Limb (tissue), 2 donors: ENCODE measurements at regions not wholly inside any gene's neighbourhood (a gene's known extent, or its start where the extent isn't known, plus 50 kb on each side); places are given as distances from the start of the nearest gene placed in this dataset.

Experiments used
- DNase-seq, 2 donors: peaks; one replicate each; pipeline ENCODE4 v3.0.0-alpha.2; 2016; ENCODE audit errors: extremely low spot score in 2 of 2

DNA sequence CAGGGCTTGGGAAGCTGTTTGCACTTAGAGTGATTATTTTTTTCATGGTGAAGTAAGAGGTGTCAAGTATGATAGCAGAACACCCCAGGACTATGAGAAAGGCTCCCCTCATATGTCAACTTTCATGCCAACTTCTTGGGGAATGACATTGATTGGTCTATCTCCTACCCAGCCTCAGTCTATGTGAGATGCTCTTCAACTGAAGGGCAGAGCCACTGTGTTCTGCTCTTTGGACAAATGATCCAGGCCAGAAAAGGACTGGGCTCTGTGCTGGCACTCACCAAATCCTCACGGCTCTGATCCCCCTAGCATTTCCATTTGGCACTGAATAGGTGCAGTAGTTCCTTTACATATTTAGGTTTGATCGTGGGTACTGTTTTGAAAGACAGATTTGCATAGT, 151.1 kb downstream of the DMRT2 start:
- DNase-seq = no peak

GRCh38 chr9:1201901-1202300, 151.7 kb downstream of the DMRT2 start:
- no peak for DNase-seq

- no peak for DNase-seq
Measured at GRCh38 chr9:1202512-1203280, 152.5 kb downstream of the DMRT2 start.

DNA sequence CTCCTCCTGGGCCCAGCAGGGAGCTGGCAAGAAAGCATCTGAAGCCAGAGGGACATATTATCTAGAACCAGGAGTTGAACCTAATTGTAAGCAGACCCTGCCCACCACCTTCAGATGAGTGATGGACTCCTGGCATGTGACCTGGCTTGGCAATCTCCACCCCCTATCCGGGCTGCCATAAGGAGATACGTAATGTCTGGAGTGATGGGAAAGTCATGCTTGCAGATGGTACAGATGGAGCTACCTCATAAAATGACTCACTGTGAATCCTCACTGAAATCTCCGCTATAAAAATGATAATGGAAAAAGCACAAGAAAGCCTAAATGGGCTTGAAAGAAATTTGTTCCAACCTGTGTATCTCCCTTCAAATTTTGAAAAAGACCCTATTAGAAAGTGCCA, 157.5 kb downstream of the DMRT2 start:
- no peak for DNase-seq

GRCh38 chr9:1208157-1208556, 158.0 kb downstream of the DMRT2 start:
- no peak for DNase-seq

- DNase-seq = no peak
Measured at GRCh38 chr9:1210954-1211353, 160.8 kb downstream of the DMRT2 start.

GRCh38 chr9:1216532-1216931, 166.4 kb downstream of the DMRT2 start:
- DNase-seq = no peak

- no peak for DNase-seq
Measured at GRCh38 chr9:1217076-1217475, 166.9 kb downstream of the DMRT2 start.

DNA sequence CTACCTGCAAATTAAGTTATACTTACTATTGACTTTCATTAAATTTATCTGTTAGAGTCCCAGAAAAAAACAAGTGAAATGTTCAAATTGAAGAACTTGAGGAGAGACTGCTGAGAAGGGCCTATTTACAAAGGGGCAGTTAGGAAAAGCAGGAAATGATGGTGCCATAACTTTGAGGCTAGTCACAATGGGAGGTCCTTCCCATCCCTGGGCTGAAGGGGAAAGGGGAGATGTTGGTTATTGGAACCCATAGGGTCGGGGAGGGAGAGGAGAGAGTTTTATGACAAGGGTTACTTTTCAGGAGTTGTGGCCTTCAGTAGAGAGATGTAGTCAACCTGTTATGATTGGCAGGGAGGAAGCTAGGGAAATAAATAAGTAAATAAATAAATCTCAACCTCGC, 169.1 kb downstream of the DMRT2 start:
- no peak for DNase-seq

DNA sequence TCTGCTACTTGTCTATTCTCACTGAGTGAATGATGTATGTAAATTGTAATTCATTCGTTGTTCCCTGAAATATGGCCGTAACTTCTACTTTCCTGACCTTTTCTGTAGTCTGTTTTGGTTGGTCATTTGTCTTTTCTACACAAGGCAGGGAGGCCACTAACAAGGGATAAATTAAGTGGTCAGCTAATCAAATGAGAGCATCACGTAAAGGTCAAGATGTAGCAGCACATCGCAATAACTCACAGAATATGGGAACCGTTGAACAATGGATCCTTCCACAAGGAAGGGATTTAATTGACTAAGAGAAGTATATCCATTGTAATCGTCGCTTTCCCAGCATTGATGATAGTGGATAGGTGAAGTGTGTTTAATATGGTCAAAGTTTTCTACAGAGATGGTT, 171.1 kb downstream of the DMRT2 start:
- no peak for DNase-seq

- DNase-seq = no peak
Measured at GRCh38 chr9:1222511-1222910, 172.4 kb downstream of the DMRT2 start.

DNA sequence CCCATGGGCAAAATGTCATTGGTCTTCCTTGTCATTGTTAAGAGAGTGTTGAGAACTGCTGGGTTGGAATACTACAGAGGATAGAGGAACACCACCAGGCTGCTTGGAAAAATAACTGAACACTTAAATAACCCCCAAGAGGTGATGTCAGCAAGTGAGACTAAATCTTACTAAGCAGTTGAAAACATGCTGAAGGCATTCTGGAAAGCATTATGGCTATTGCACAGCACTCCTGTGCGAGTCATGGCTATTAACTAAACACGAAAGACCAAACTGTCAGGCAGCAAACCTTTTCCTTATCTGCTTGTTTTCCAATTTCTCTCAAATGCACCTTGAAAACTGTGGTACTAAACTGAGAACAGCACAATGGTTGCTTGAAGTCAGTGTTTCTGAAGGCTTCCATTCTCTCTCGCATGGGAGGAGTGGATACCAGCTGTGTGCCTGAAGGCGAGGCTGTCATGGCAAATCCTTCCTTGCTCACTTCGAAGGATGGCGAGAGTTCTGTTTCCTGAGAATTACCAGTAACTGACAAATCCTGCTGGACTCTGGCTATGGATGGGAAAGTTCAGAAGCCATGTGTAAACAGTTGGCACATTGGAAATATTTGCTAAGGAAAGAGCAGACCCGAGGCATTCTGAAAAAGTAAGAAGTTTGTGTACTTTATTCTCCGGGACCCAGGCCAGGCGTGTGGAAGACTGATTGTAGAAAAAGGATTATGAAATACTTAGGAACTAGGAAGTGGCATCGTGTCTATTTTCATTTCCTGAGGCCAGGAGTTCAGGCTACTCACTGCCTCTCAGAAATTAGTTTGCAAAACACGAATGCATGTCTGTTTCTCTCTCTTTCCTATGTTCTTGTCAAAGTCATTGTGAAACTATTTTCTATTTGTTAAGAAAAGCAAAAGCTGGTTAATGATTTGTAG, 182.1 kb downstream of the DMRT2 start:
- peak in 1 of 2 donors; percentile 36 for DNase-seq

GRCh38 chr9:1233568-1233967, 183.4 kb downstream of the DMRT2 start:
- DNase-seq = no peak

DNA sequence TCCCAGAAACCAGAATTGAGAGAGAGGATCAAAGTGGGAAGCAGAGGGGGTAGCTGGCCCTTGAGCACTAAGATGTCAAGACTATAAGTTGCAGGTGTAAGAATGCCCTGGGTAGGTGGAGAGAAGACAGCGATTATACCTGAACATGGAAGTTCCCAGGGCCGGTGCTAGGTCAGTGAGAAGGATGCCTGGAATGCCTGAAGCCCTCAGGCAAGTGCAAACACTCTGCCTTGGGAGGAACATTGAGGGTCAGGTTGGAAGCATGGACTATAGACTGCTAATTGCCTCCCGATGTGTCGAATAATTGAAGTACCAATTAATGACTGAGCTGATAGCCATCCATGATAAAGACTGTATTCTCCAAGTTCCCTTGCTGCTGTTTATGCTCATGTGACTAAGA, 185.5 kb downstream of the DMRT2 start:
- no peak for DNase-seq

GRCh38 chr9:1236061-1236460, 185.9 kb downstream of the DMRT2 start:
- DNase-seq = peak in 1 of 2 donors; percentile 44

DNA sequence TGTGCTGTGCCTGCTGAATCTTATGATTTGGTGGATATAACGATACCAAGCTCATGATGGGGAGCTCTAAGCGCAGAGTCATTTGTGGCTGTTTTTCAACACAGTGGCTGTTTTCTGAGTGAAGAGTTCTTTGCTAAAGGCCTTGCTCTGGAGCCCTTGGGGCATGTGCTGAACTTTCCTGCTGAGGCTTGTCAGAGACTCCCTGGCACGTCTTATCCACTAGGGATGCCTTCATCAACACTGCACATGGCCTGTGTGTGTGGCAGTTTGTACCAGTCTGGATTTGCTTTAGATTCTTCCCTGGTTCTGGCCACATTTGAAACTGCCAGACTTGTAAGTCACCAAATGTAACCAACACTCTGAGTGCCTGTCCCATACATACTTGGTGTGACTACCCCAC, 188.2 kb downstream of the DMRT2 start:
- no peak for DNase-seq

GRCh38 chr9:1248743-1249142, 198.6 kb downstream of the DMRT2 start:
- DNase-seq = no peak

GRCh38 chr9:1253064-1253979, 203.2 kb downstream of the DMRT2 start:
- no peak for DNase-seq

DNA sequence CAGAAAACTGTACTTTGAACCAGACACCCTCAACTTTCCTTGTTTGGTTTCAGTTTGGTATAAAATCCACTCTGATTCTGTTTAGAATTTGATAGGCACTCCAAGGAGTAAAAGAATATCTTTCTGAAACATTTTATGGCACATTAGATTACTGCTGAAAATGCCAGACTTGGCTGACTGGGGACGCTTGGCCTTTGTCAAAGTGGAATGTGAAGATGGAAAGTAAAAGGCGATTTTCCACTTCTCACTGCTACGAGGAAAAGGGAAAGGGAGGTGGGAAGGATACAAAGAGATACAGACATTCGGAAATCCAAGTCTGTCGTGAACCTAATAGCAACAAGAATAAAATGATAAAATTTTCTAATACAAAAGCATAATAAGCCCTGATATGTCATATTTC, 203.9 kb downstream of the DMRT2 start:
- no peak for DNase-seq

DNA sequence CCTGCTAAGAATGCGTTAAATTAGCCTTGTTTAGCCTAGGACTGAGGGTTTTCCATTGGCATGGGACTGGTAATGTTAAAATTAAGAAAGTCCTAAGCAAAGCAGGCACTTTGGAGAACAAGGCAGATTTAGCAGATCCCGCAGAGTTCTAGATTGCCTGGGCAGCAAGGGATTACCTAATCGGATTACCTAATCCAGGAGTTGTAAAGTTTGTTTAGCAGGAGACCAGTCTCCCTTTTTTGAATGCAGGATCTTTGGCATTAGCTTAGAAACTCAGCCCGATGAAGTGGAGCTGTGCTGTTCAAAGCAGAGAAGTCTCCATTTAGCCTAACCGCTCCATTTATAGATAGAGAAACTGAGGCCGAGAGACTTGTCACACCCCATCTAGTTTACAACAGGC, 206.0 kb downstream of the DMRT2 start:
- DNase-seq = no peak

- DNase-seq = no peak
Measured at GRCh38 chr9:1261266-1261665, 211.1 kb downstream of the DMRT2 start.
